ENCODE measurements at regions not wholly inside any gene's neighbourhood (a gene's known extent, or its start where the extent isn't known, plus 50 kb on each side); places are given as distances from the start of the nearest gene placed in this dataset.

GRCh38 chr18:78793313-78794070, 186.1 kb upstream of the SALL3 start:
- Mint-ChIP-seq H3K4me3 (ENCODE audit: low read depth) (no peak overlapping the region), H3K27ac (no peak overlapping the region), H3K27me3 (peaks cover 35% of the 10 kb centered on the region), H3K4me1 (ENCODE audit: low read depth) (no peaks in the 10 kb centered on the region), H3K36me3 (ENCODE audit: insufficient read depth) (no peaks in the 10 kb centered on the region), H3K9me3 (ENCODE audit: low read depth) (no peaks in the 10 kb centered on the region)
- no peak for TF ChIP-seq CTCF (IDR thresholded peaks at IDR 0.05; ENCODE audit: unreplicated experiment)
- DNase-seq (ENCODE audit: low spot score, unreplicated experiment): no peak

GRCh38 chr18:78794071-78794430, 185.6 kb upstream of the SALL3 start:
- DNase-seq (ENCODE audit: low spot score, unreplicated experiment): no peak
- Mint-ChIP-seq H3K4me1 (ENCODE audit: low read depth) (no peaks in the 10 kb centered on the region), H3K27ac (no peak overlapping the region), H3K27me3 (peaks cover 31% of the 10 kb centered on the region), H3K9me3 (ENCODE audit: low read depth) (no peaks in the 10 kb centered on the region), H3K4me3 (ENCODE audit: low read depth) (no peak overlapping the region), H3K36me3 (ENCODE audit: insufficient read depth) (no peaks in the 10 kb centered on the region)
- TF ChIP-seq CTCF (IDR thresholded peaks at IDR 0.05; ENCODE audit: unreplicated experiment): no peak

- no peak overlapping the region for H3K4me3 Mint-ChIP-seq (ENCODE audit: low read depth)
- no peaks in the 10 kb centered on the region for H3K36me3 Mint-ChIP-seq (ENCODE audit: insufficient read depth)
- H3K4me1 Mint-ChIP-seq (ENCODE audit: low read depth): no peaks in the 10 kb centered on the region
- no peak for DNase-seq (ENCODE audit: low spot score, unreplicated experiment)
- TF ChIP-seq CTCF (IDR thresholded peaks at IDR 0.05; ENCODE audit: unreplicated experiment): no peak
- H3K27me3 Mint-ChIP-seq: peaks cover 24% of the 10 kb centered on the region
- no peaks in the 10 kb centered on the region for H3K9me3 Mint-ChIP-seq (ENCODE audit: low read depth)
- H3K27ac Mint-ChIP-seq: no peak overlapping the region
Measured at GRCh38 chr18:78796693-78797455, 182.7 kb upstream of the SALL3 start.

- peaks cover 23% of the 10 kb centered on the region for H3K27me3 Mint-ChIP-seq
- no peaks in the 10 kb centered on the region for H3K4me1 Mint-ChIP-seq (ENCODE audit: low read depth)
- no peaks in the 10 kb centered on the region for H3K9me3 Mint-ChIP-seq (ENCODE audit: low read depth)
- TF ChIP-seq CTCF (IDR thresholded peaks at IDR 0.05; ENCODE audit: unreplicated experiment): no peak
- DNase-seq (ENCODE audit: low spot score, unreplicated experiment): no peak
- no peaks in the 10 kb centered on the region for H3K36me3 Mint-ChIP-seq (ENCODE audit: insufficient read depth)
- no peak overlapping the region for H3K27ac Mint-ChIP-seq
- no peak overlapping the region for H3K4me3 Mint-ChIP-seq (ENCODE audit: low read depth)
Measured at GRCh38 chr18:78797499-78797898, 182.1 kb upstream of the SALL3 start.

GRCh38 chr18:78798402-78799175, 181.0 kb upstream of the SALL3 start:
- Mint-ChIP-seq H3K4me1 (ENCODE audit: low read depth) (no peaks in the 10 kb centered on the region), H3K36me3 (ENCODE audit: insufficient read depth) (no peaks in the 10 kb centered on the region), H3K27me3 (peaks cover 15% of the 10 kb centered on the region), H3K27ac (no peak overlapping the region), H3K4me3 (ENCODE audit: low read depth) (no peak overlapping the region), H3K9me3 (ENCODE audit: low read depth) (no peaks in the 10 kb centered on the region)
- no peak for TF ChIP-seq CTCF (IDR thresholded peaks at IDR 0.05; ENCODE audit: unreplicated experiment)
- DNase-seq (ENCODE audit: low spot score, unreplicated experiment): no peak
